DMS79 treated with DMSO at 0.1 percent for 48 hours (cell line): ENCODE measurements at regions not wholly inside any gene's neighbourhood (a gene's known extent, or its start where the extent isn't known, plus 50 kb on each side); places are given as distances from the start of the nearest gene placed in this dataset.

Experiments
- DNase-seq: peaks from one replicate; lab custom pipeline; 2025; lab: John Stamatoyannopoulos, UW

DNA sequence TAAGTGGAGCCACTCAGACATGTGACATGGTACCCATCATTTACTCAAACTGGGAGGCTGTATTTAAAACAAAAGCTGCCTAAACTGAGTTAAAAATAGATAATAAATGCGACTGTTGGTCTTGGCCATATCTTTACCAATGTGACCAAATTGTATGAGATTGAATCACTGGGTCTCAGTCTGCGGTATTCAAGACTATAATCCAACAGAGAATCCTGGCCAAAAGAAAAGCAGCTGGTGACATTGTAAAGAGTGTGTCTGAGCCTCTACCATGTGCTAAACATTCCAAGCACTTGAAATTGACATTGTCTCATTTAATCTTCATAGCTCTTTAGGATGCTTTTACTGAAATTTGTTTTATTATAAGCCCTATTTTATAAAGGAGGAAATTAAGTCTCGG is 282.6 kb downstream of the ZNF608 start:
- no peak for DNase-seq

DNA sequence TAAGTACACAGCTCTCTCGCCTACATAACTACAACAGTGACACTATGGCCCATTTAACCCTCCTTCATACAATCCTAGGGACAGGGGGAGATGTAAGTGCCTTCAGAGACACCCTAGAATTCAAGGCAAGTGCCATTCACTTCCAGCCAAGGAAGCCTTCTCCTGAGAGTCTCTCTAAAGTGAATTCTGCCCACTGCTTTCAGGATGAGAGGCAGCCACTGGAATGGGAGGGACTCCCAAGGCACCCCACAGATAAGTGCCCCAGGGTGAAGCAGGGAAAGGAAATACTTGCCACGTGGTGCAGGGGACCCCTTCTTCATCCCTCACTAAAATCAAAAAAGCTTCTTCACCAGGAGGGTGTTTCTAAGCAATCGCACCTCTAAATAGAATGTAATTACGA is 283.7 kb downstream of the ZNF608 start:
- DNase-seq = no peak

DNA sequence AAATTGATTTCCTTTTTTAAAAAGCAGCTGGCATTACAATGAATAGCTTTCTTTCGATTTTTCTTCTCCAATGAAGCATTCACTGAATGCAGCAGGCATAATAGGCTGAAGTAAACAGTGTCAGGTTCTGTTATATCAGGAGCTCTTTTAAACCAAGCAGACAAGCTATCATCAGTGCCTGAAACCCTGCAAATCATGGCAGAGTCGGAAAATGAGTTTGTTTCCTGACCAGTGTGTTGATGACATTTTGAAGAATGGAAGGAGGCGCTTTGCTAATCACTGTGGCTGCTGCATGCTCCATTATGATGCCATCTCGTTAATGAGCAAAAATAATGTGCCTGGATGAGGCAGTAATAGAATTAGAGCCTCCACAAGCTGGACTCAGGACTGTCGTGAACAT is 284.5 kb downstream of the ZNF608 start:
- DNase-seq = peak; percentile 38

DNA sequence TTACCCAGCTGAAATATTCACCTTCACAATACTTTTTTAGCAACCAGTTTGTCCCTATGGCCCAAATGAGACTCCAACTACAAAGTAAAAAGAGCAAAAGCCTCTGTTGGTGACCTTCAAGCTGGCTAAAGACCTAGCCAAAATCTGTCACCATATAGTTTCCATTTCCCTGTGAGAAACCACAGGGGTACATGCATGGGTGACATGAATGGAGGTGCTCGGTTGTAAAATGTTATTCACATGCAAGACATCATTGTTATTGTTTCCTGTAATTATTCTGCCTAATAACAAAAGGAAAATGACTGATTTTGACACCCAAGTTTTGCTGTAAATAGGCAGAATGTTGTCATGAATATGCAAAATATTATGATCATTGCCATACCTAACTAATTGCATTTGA is 285.3 kb downstream of the ZNF608 start:
- DNase-seq = no peak

DNA sequence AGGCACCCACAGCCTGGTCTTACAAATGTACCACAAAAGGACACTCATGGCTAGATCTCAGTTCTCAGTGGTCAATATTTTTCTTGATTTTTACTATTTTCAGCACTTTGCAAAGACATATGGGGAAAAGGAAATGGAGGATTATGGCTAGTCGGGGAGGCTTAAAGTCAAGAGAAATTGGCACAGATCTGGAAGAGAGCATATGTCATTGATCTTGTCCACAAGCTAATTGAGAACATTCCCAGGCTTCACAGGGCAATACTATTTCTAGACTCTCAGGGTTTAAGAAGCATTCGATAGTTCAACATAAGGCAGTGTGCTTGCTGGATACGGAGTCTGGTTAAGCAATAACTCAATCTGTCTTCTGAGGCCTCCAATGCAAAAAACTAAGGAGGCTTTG is 285.8 kb downstream of the ZNF608 start:
- no peak for DNase-seq

DNA sequence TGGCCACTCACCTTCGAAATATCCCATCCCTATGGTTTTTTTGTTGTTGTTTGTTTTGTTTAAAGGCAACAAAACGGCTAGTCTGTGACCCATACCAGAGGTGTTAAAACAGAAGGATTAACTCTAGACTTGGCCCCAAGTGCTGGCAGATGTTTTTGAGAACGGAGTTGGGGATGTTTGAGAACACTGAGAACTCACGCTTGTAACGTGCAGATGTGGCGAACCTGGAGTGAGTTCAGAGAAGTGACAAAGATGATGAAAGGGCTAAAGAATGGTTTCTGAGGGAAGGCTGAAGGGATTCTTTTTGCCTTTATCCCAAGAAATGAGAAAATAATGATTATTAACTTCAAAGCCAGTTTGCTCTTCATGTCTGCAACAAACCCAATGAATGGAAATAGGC is 286.5 kb downstream of the ZNF608 start:
- DNase-seq = no peak

DNA sequence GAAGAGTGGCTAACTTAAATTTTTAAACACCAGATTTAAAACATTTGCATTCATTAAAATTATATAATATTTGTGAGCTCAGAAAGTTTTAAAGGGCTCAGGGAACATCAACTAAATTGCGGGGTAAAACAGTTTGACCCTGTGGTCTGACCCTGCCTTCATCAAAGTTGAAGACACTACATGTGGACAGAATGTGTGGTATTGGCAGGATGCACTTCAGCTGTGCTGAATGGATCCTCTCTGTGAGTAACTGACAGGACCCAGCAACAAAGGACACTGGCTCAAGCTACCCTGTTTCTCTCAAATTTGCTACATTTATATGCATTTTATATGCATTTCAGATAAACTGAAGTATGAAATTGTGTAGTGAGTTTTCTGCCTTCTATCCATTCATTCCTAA is 288.5 kb downstream of the ZNF608 start:
- no peak for DNase-seq

DNA sequence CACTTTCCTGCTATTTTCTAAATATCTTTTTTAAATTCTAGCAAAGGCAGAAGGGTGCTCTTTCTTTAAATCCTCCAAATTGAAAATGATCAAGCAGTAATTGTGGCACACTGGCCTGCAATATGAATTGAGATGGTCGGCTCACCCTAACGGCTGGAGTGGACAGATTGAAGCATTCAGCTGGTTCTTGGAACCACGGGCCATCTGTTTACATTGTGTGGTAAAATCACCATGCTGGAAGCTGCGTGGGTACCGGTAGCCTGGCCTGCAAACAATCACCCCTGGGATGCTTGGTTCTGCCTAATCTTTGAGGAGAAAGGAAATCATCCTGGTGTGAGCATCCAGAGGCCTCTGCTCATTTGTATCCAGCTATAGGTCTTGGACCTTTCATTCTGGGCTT is 289.3 kb downstream of the ZNF608 start:
- DNase-seq = no peak

DNA sequence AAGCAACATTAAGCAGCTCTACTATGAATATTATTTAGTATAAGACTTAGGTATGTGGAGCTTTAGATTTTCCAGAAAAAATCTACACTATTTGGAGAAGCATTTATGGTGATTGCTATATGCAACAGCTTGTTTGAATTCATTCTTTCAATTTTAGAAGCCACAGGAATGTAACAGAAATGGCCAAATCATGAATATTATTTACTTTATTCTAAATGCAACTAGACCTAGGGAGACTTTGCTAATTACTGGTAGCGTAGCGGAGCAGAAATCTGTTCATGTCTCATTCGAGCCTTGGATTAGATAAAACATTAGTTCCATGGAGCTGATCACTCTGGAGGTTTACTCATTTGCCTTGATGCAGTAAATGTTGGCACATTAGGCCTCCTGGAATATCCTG is 290.2 kb downstream of the ZNF608 start:
- DNase-seq = no peak

DNA sequence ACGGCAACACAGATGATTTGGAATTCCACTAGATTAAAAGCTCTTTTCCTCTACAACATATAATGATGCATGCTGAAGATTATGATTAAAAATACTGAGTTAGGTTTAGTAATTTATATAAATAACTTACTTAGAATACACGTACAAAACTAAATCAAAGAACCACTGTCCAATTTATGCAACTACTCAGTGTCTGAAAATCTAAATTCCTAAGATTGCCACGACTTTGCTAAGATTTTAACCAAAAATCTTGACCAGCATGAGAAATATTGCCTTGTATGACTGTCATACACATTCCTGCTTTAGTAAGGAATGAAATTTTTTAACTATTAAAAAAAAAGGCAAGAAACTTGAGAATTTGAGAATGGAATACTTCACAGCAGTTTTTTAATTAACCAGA is 292.4 kb downstream of the ZNF608 start:
- no peak for DNase-seq

DNA sequence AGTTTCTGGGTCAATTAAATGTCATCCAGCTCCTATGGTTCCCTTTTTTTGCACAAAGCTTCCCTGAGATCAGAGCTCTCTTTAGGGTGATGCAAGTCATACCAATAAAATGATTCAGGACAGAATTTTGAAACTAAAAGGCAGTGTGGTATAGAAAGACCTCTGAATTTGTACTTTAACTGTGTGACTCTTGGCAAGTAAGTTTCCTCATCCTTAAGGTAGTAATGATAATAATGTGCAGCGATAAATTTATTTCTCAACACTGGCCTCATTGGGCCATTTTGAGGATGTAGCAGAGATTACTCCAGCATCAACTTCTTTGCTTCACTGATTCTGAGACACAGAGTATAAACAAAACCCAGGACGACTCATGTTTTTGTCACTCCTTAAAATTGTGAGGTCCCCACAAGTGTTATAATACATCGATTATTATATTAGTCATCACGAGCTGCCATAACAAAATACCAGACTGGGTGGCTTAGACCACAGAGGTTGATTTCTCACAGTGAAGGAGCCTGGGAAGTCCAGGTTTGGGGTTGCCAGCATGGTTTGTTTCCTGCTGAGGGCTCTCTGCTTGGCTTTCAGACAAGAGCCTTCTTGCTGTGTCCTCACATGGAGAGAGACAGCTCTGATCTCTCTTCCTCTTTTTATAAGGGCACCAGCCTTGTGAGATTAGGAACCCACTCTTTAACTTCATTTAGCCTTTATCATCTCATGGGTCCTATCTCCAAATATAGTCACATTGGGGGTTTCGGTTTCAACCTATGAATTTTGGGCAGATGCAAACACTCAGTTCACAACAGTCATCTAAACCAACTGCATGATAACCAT is 293.0 kb downstream of the ZNF608 start:
- no peak for DNase-seq

DNA sequence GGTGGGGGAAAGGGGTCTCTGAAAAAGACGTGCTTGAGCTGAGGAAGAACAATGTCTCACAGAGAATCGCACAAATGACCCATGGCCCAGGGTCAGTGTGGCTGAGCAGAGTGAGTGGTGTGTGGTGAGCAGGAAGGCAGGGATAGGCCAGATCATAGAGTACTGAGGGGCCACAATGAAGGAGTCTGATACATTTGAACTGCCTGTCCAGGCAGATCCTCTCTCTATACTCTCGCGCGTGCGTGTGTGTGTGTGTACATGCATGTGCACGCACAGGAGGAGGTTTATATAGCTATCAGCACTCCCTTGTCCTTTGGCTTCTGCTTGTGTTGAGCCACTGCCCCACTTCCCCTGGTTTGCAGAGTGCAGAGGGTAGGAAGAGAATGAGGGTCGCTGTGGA is 294.0 kb downstream of the ZNF608 start:
- DNase-seq = no peak

DNA sequence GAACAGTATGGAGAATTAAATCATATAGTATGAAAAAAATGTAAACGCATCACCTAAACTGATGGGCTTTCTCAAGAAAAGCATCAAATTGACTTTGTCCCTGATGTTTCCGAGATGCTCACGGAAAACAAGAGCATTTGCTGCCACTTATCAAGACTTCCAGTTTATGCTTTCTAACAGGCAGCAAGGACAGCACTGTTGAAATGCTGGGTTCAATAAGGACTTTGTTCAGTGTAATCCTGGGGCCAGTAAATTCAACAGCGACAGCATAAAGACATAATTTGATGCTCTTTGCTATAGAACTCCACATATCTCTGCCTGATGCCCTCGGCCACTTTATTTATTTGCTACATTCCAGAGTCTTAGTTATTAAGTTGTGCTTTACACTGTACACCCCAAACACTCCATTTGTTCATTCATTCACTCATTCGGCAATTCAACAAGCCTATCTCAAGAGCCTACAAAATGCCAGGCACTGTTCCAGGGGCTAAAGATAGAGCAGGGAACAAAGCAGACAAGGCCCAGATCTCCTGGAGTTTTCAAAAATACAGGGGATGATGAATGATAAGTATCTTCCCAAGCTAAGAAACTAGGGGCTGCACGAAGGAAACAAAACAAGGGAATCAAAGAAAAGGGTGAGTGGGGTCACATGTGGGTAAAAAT is 294.6 kb downstream of the ZNF608 start:
- DNase-seq = no peak

DNA sequence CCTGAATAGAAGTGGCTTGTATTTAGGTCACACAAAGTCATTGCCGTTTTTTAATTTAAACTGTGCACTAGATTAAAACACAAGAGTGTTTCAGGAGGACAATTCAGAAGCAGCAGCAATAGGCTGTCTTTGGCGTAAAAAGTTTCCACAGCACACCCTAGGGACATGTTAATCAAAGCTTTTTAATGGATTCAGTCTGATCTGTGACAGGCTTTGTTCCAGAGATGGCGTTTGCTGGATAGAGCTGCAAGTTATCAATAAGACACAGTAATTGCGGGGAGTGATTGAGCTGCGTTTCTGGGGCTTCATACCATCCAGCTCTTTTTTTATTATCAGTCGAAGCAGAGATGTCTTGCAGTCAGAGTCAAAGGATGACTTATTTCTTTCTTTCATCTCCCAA is 300.3 kb downstream of the ZNF608 start:
- no peak for DNase-seq

DNA sequence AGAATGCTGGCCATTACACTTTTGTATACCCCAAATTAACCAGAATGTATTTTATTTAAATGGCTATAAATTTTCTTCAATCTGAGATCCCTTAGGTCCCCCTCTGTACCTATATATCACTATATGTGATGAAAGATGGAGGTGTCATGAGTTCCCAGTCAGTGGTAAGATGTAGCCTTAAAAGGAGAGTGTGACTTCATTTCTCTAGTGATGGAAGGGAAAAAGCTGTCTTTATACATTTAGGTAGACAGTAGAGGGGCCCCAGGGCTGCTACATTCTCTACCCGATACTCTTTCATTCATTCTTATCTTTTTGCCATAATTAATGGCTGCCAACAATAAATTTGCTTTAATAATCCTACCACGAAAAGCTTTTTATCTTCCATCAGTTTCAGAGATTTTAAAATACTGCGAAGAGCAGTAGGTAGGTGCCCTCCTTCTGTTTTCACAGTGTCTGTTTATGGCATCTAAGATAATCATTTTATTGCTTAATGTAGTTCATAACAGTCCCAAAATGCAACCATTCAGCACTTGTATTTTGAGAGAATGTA is 301.3 kb downstream of the ZNF608 start:
- DNase-seq = no peak

DNA sequence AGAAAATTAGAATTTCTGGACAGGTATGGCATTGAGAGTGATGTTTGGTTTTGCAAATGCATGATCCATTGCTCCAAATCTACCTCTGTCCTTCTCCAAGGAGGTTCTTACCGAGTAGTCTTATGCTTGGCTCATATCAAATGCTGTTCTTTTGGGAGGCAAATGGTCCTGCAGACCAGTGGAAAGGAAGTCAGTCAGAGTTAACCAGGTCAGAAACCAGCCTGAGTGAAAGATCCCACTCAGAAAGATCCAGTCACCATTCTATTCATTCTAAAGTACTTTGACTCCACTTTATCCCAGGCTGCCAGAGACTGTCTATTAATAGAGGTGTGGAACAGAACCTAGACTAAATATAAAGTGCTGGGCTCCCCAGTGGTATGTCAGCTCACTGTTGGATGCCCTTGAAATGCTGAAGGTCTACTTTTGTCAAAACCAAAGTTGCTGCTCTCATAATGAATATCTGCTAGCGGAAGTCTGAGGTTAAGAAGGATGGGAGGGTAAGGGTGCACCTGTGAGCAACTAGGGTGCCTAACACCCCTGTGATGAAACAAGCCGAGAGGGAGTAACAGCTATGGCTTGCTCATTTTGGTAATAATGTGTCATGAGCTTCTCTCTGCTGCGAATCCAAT is 302.2 kb downstream of the ZNF608 start:
- no peak for DNase-seq

DNA sequence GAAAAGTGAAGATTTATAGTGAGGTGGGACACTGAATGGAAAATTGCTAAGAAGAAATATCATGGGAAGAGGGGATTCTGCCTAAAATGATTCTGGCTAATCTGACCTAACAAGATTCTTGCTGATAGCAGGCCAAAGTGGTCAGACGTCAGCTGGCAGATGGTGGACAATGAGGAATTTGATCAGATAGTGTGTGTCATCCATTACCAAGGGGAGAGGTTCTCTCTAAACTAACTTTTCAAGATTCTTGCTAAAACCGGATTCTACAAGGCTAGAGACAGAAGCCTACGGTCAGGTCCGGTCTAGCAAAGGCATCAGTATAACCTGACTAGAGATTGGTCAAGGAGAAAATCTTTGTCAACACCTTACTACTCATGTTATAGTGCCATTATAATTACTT is 306.0 kb downstream of the ZNF608 start:
- DNase-seq = no peak

DNA sequence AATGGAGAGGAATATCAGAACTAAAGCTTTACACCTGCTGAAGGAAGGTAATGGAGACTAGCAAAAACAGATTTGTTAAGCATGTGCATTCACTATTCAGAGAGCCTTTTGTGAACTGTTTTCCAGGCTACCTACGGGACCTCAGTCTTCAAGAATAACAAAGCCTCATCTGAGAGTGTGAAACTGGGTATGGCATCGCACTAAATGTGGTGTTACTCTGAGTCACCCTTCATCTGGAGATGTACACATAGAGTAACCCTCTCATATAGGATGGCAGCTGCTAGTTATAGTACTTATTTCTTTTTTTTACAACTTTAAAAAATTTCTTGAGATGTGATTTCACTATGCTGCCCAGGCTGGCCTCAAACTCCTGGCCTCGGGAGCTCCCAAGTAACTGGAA is 306.8 kb downstream of the ZNF608 start:
- DNase-seq = peak; percentile 84

DNA sequence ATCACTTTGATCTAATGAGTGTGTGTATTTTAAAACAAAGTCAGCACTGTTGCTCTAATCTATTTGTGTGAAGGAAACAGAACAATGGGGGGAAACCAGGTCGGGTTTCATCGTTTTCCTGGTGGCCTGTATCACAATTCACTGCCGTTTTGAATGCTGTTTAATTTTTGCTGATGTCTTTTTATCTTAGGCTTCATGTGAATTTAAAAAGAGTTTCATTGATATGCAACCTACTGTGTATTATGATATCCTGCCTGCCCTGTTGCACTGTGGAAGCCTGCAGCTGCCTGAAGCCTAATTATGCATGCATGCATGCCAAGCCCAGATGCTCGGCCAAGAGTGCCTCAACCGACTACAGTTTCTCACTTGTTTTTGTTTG is 307.5 kb downstream of the ZNF608 start:
- DNase-seq = no peak

DNA sequence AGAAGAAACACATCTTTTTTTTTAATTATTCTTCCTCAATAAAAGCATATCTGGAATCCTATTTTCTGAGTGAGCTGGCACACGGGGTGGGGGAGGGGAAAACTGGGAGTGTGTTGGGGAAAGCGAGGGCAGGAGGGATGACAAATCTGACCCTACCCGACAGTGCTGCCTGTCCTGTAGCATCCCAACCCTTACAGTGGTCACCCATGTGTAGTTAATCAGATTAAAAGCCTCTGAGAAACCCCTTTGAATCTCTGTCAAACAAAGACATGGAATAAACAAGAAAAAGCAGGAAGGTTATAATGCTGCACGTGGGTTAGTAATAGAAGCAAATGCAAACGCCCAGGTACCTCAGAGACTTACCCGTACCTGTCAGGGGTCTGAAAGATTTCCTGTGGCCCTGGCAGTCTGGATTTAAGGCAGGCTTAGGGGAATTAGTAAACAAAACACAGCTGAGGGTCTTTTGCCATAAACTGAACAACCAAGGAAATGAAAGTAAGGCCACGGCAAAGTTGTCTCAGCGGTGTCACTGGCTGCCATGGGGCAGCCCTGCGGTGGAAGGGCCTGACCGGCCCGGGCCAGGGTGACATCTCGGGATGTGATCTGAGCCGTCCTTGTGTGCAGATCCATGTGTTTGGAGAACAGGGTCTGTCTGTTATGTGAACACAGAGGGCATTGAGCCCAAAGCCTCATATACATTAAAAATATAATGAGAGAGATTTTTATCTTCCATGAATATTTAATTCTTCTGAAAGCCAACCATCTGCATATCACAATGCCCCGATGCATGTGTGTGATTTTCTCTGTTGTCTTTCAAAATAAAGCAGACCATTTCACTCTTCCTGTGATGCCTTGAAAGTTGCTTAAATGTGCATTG is 308.2 kb downstream of the ZNF608 start:
- no peak for DNase-seq

DNA sequence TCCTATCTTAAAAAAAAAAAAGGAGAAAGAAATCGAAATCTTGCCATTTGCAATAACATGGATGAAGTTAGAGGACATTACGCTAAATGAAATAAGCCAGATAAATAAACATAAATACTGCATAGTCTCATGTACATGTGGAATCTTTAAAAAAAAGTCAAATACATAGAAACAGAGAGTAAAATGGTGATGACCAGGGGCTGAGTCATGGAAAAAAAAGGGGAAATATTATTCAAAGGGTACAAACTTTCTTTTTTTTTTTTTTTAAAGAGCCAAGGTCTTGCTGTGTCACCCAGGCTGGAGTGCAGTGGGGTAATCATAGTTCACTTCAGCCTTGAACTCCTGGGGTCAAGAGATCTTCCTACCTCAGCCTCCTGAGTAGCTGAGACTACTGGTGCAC is 310.1 kb downstream of the ZNF608 start:
- no peak for DNase-seq

DNA sequence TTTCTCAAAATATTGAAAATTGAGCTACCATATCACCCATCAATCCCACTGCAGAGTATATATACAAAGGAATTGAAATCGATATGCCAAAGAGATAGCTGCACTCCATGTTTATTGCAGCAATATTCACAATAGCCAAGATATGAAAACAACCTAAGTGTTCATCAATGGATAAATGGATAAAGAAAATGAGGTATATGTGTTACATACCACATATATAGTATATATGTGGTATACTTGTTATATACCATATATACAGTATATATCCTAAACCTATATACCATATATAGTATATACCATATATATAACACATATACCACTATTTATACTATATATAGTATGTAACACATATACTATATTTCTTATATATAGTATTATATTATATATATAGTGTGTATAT is 313.3 kb downstream of the ZNF608 start:
- DNase-seq = no peak
